ENCODE measurements at regions not wholly inside any gene's neighbourhood (a gene's known extent, or its start where the extent isn't known, plus 50 kb on each side); places are given as distances from the start of the nearest gene placed in this dataset.

DNA sequence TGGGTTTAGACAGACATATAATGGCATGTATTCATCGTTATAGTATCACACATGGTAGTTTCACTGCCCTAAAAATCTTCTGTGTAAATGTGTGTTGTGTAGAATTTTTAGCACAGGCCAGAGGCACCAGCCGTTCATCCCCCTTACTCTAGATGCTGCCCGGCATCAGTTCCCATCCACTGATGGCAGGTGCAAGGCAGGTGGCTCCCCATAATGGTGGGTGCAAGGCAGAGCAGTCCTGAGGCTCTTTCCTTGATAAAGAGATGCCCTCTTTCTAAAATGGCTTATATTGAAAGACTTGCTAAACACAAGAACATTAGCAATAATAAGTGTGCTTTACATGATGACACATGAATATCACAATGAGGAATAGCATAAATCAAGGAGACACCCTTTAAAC lies 508.5 kb downstream of the EPHA4 start:
- DNase-seq (no peak), ATAC-seq (no peak)
- TF ChIP-seq, protein P1, sequence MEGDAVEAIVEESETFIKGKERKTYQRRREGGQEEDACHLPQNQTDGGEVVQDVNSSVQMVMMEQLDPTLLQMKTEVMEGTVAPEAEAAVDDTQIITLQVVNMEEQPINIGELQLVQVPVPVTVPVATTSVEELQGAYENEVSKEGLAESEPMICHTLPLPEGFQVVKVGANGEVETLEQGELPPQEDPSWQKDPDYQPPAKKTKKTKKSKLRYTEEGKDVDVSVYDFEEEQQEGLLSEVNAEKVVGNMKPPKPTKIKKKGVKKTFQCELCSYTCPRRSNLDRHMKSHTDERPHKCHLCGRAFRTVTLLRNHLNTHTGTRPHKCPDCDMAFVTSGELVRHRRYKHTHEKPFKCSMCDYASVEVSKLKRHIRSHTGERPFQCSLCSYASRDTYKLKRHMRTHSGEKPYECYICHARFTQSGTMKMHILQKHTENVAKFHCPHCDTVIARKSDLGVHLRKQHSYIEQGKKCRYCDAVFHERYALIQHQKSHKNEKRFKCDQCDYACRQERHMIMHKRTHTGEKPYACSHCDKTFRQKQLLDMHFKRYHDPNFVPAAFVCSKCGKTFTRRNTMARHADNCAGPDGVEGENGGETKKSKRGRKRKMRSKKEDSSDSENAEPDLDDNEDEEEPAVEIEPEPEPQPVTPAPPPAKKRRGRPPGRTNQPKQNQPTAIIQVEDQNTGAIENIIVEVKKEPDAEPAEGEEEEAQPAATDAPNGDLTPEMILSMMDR (IDR thresholded peaks at IDR 0.05) = no peak
- Histone ChIP-seq H3K36me3 (no peaks in the 10 kb centered on the region), H3K4me1 (no peaks in the 10 kb centered on the region), H3K27ac (no peak overlapping the region), H3K4me3 (no peak overlapping the region), H3K9me3 (no peaks in the 10 kb centered on the region), H3K27me3 (no peaks in the 10 kb centered on the region)
- intact Hi-C loops (cut with DNase I) = no loop called here

DNA sequence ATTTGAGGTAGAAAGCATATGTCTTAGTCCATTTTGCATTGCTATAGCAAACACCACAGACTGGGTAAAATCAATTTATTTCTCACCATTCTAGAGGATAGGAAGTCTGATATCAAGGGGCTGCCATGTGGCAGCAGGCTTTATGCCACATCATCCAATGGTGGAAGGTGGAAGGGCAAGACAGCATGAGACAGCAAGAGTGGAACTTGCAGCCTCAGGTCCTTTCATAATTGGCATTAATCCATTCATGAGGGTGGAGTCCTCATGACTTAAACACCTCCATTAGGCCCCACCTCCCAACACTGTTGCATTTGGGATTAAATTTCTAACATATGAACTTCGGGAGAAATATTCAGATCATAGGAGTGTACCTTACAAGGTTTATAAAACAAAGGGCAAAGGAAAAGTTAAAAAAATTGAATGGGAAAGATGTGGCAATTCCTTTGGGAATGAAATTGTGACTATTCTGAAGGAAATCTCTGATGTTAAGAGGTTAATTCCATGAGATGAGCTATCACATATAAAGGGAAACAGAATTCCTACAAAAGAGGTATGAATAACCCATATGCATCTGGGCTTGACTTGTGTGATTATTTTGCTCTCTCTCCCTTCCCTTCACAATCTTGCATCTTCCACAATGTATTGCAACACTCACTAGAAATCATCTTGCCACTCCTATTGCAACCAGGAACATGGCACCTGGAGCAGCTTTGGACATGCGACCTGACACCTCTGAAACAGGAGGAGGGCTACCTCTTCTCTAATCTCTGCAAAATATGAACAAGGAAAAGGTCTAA lies 507.8 kb downstream of the EPHA4 start:
- no peak for ATAC-seq
- Histone ChIP-seq H3K27ac (no peak overlapping the region), H3K4me3 (no peak overlapping the region), H3K9me3 (no peaks in the 10 kb centered on the region), H3K36me3 (no peaks in the 10 kb centered on the region), H3K27me3 (no peaks in the 10 kb centered on the region), H3K4me1 (no peaks in the 10 kb centered on the region)
- DNase-seq = no peak
- TF ChIP-seq, protein P1 (IDR thresholded peaks at IDR 0.05) = no peak
- intact Hi-C loops (cut with DNase I) = no loop called here

DNA sequence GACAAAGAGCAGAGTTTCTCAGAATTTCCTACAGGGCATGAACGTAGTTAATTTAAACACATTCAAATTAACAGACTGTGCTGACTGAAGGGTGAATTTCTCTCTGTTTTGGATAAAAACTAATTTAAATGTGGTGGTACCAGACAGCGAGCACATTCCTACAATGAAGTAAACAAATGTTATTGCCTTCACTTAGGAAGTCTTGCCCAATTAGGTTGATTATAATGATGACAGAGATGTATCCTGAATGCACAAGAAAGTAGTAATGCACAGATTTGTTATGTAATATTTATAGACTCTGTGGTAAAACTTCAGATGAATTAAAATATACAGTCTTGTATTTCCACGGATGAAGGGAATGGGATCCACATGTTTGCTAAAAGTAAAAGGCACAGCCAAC lies 507.2 kb downstream of the EPHA4 start:
- TF ChIP-seq, protein P1 (IDR thresholded peaks at IDR 0.05) = no peak
- no peaks in the 10 kb centered on the region for H3K36me3 ChIP-seq
- no peak overlapping the region for H3K27ac ChIP-seq
- H3K9me3 ChIP-seq = no peaks in the 10 kb centered on the region
- no peaks in the 10 kb centered on the region for H3K4me1 ChIP-seq
- H3K27me3 ChIP-seq = no peaks in the 10 kb centered on the region
- ATAC-seq (no peak), DNase-seq (no peak)
- intact Hi-C loops (cut with DNase I) = no loop called here
- H3K4me3 ChIP-seq = no peak overlapping the region

DNA sequence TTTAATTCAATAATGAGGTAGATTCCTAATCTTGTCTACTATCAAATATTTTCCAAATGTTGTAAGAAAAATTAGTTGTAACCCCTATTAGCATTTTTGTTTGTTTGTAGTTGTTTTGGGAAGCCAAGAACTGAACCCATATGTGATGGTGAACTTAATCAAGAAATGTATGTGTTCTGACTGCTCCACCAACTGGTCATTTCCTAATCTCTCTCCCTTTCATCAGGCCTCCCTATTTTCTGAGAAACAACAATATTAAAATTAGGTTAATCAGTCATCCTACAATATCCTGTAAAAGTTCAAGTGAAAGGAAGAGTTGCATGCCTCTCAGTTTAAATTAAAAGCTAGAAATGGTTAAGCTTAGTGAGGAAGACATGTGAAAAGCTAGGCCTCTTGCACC lies 504.0 kb downstream of the EPHA4 start:
- no peak overlapping the region for H3K27ac ChIP-seq
- H3K9me3 ChIP-seq = no peaks in the 10 kb centered on the region
- no peaks in the 10 kb centered on the region for H3K27me3 ChIP-seq
- no peak overlapping the region for H3K4me3 ChIP-seq
- ATAC-seq (no peak), DNase-seq (no peak)
- intact Hi-C loops (cut with DNase I) = no loop called here
- no peaks in the 10 kb centered on the region for H3K36me3 ChIP-seq
- TF ChIP-seq, protein P1 (IDR thresholded peaks at IDR 0.05) = no peak
- H3K4me1 ChIP-seq = no peaks in the 10 kb centered on the region

DNA sequence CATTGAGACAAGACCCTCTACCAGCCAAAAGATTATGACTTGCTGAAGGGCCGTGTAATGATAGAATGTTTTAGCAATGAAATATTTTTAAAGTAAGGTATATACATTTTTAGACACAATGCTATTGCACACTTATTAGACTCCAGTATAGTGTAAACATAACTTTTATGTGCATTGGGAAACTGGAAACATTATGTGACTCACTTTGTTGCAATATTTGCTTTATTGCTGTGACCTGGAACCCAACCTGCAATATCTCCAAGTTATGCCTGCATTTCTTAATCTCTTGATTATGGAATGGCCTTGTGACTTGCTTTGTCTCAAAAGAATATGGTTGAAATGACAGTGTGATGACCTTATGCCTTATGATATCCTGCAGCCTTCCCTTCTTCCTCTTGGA lies 502.0 kb downstream of the EPHA4 start:
- ATAC-seq (no peak), DNase-seq (no peak)
- Histone ChIP-seq H3K9me3 (no peaks in the 10 kb centered on the region), H3K4me1 (no peaks in the 10 kb centered on the region), H3K27me3 (no peaks in the 10 kb centered on the region), H3K36me3 (no peaks in the 10 kb centered on the region), H3K27ac (no peak overlapping the region), H3K4me3 (no peak overlapping the region)
- intact Hi-C loops (cut with DNase I) = no loop called here
- TF ChIP-seq, protein P1 (IDR thresholded peaks at IDR 0.05) = no peak

Measured in upper lobe of right lung (tissue), 1 donor.